Spleen (tissue), 11 donors: ENCODE measurements at regions not wholly inside any gene's neighbourhood (a gene's known extent, or its start where the extent isn't known, plus 50 kb on each side); places are given as distances from the start of the nearest gene placed in this dataset.

Experiments used
- DNase-seq: peaks from one replicate; pipeline ENCODE4 v3.0.0-alpha.2; 2020
- H3K27ac ChIP-seq, 8 donors: fragments of 200-600 bp; sonication (generic) in 7 of 8; 1 replicate in 4 of 8; 2 replicates in 4 of 8; pipeline versions ENCODE4 v1.5.0 to v1.8.0; 2016 to 2021; ENCODE audit warnings: inconsistent platforms in 4 of 8, mild to moderate bottlenecking in 4 of 8, moderate library complexity in 1 of 8
- H3K27me3 ChIP-seq, 7 donors: fragments of 200-600 bp; sonication (generic) in 6 of 7; replicated peaks in 1 of 7; 1 replicate in 4 of 7; 2 replicates in 3 of 7; pipeline versions ENCODE4 v1.5.0 to v1.8.0; 2016 to 2021; ENCODE audit warnings: inconsistent platforms in 3 of 7, mild to moderate bottlenecking in 1 of 7
- H3K36me3 ChIP-seq, 6 donors: fragments of 200-600 bp; sonication (generic) in 5 of 6; 1 replicate in 4 of 6; 2 replicates in 2 of 6; pipeline versions ENCODE4 v1.5.0 to v1.8.0; 2016 to 2021; ENCODE audit warnings: inconsistent platforms in 2 of 6
- H3K4me1 ChIP-seq, 6 donors: fragments of 200-600 bp; sonication (generic) in 5 of 6; 1 replicate in 3 of 6; 2 replicates in 3 of 6; pipeline versions ENCODE4 v1.5.0 to v1.8.0; 2016 to 2021; ENCODE audit warnings: inconsistent platforms in 3 of 6
- H3K4me3 ChIP-seq, 8 donors: fragments of 200-600 bp; sonication (generic) in 7 of 8; 1 replicate in 4 of 8; 2 replicates in 4 of 8; pipeline versions ENCODE4 v1.5.0 to v1.8.0; 2016 to 2021; ENCODE audit warnings: inconsistent platforms in 4 of 8, mild to moderate bottlenecking in 4 of 8, moderate library complexity in 2 of 8
- H3K9me3 ChIP-seq, 8 donors: fragments of 200-600 bp; sonication (generic) in 7 of 8; 1 replicate in 4 of 8; 2 replicates in 4 of 8; pipeline versions ENCODE4 v1.5.0 to v1.8.0; 2016 to 2021; ENCODE audit warnings: inconsistent platforms in 4 of 8
- CTCF ChIP-seq, 11 experiments: fragments of 200-600 bp in 7 of 11; fragments of 450-650 bp in 4 of 11; sonication (generic) in 4 of 11; IDR thresholded peaks in 8 of 11; conservative IDR thresholded peaks in 3 of 11; 1 replicate in 7 of 11; 2 replicates in 4 of 11; pipeline versions ENCODE4 v1.4.0 to v1.8.0; 2016 to 2021; ENCODE audit warnings: antibody characterized with exemption in 11 of 11, inconsistent platforms in 4 of 11, mild to moderate bottlenecking in 1 of 11
- POLR2A ChIP-seq, 3 donors: fragments of 450-650 bp; IDR thresholded peaks; one replicate each; pipeline ENCODE4 v1.5.1; 2017; ENCODE audit warnings: antibody characterized with exemption in 3 of 3, mild to moderate bottlenecking in 1 of 3
- POLR2AphosphoS5 ChIP-seq, 3 donors: sonication (generic); formaldehyde crosslinking; IDR thresholded peaks; one replicate each; pipeline ENCODE4 v1.5.1; 2017; ENCODE audit warnings: antibody characterized with exemption in 3 of 3
- WGBS, 5 donors: extraction: QIAGEN DNeasy Blood & Tissue Kit in 3 of 5; methylation state at CpG; one replicate each; pipeline versions ENCODE4 v1.1.5 to v1.1.7; 2013 to 2018; 5-methylcytosine and 5-hydroxymethylcytosine counted together
- intact Hi-C: fragments of 100-400 bp; cut with DNase I; formaldehyde crosslinking; loops from one replicate; pipeline ENCODE4 v1.15.0; 2023; ENCODE audit warnings: low total_unique reads
- donor health status: healthy with polysubstance abuse.
- donor health status: DM: no; HTN: no; CAD: no; lungs with moderate emphysema.
- donor health status: DM: no; HTN: no; CAD: no.
- donor health status: Bipolar disorder and iron deficiency.
- donor health status: healthy.
- donor health status: DM: no; HTN: no; CAD: no.
- donor health status: DM: yes; HTN: yes; CAD: no.

GRCh38 chr1:208950206-208950605 is 633.3 kb upstream of the CAMK1G start:
- TF ChIP-seq CTCF (IDR thresholded peaks at IDR 0.05 in 8 of 11, conservative IDR thresholded peaks at IDR 0.05 in 3 of 11) (no peak), POLR2A (IDR thresholded peaks at IDR 0.05) (no peak), POLR2AphosphoS5 (IDR thresholded peaks at IDR 0.05) (no peak)
- DNase-seq, result no peak
- Histone ChIP-seq H3K9me3 (no peaks in the 10 kb centered on the region), H3K27ac (no peak overlapping the region), H3K36me3 (no peaks in the 10 kb centered on the region), H3K27me3 (no peaks in the 10 kb centered on the region), H3K4me1 (no peaks in the 10 kb centered on the region), H3K4me3 (no peak overlapping the region)
- 81 to 88% (median 85%) methylated on average over 3 of the region's 3 CpGs for WGBS, 5 donors
- intact Hi-C loops, result no loop called here

GRCh38 chr1:208951026-208951525 is 632.4 kb upstream of the CAMK1G start:
- WGBS, 5 donors, result 85 to 96% (median 95%) methylated on average over 5 of the region's 5 CpGs
- Histone ChIP-seq H3K27ac (no peak overlapping the region), H3K9me3 (no peaks in the 10 kb centered on the region), H3K4me3 (no peak overlapping the region), H3K4me1 (no peaks in the 10 kb centered on the region), H3K36me3 (no peaks in the 10 kb centered on the region), H3K27me3 (no peaks in the 10 kb centered on the region)
- intact Hi-C loops, result no loop called here
- no peak for TF ChIP-seq POLR2A (IDR thresholded peaks at IDR 0.05)
- TF ChIP-seq CTCF (IDR thresholded peaks at IDR 0.05 in 8 of 11, conservative IDR thresholded peaks at IDR 0.05 in 3 of 11), result no peak
- no peak for TF ChIP-seq POLR2AphosphoS5 (IDR thresholded peaks at IDR 0.05)
- DNase-seq, result no peak

GRCh38 chr1:208951908-208952307 is 631.6 kb upstream of the CAMK1G start:
- Histone ChIP-seq H3K9me3 (no peaks in the 10 kb centered on the region), H3K27ac (no peak overlapping the region), H3K36me3 (no peaks in the 10 kb centered on the region), H3K27me3 (no peaks in the 10 kb centered on the region), H3K4me1 (no peaks in the 10 kb centered on the region), H3K4me3 (no peak overlapping the region)
- intact Hi-C loops, result no loop called here
- TF ChIP-seq POLR2AphosphoS5 (IDR thresholded peaks at IDR 0.05), result no peak
- TF ChIP-seq POLR2A (IDR thresholded peaks at IDR 0.05), result no peak
- TF ChIP-seq CTCF (IDR thresholded peaks at IDR 0.05 in 8 of 11, conservative IDR thresholded peaks at IDR 0.05 in 3 of 11), result no peak
- DNase-seq, result no peak

GRCh38 chr1:208962867-208963266 is 620.6 kb upstream of the CAMK1G start:
- no peaks in the 10 kb centered on the region for H3K4me1 ChIP-seq

More at GRCh38 chr1:208962867-208963266, 620.6 kb upstream of the CAMK1G start:
- intact Hi-C loops, result loop anchor here (2.0 kb wide), 1 partner anchor 58 kb away; no protein-coding TSS in a partner anchor
- Histone ChIP-seq H3K4me3 (no peak overlapping the region), H3K27me3 (no peaks in the 10 kb centered on the region), H3K27ac (no peak overlapping the region), H3K36me3 (no peaks in the 10 kb centered on the region), H3K9me3 (peaks cover 0 to 33% (median 23%) of the 10 kb centered on the region in 8 donors)
- no peak for TF ChIP-seq POLR2AphosphoS5 (IDR thresholded peaks at IDR 0.05)
- TF ChIP-seq POLR2A (IDR thresholded peaks at IDR 0.05), result no peak
- no peak for TF ChIP-seq CTCF (IDR thresholded peaks at IDR 0.05 in 8 of 11, conservative IDR thresholded peaks at IDR 0.05 in 3 of 11)
- no peak for DNase-seq
